Lower leg skin (tissue), 4 donors: ENCODE measurements at regions not wholly inside any gene's neighbourhood (a gene's known extent, or its start where the extent isn't known, plus 50 kb on each side); places are given as distances from the start of the nearest gene placed in this dataset.

Experiments
- DNase-seq, 2 donors: peaks; one replicate each; pipeline ENCODE4 v3.0.0-alpha.2; 2019; ENCODE audit warnings: low spot score in 2 of 2
- H3K4me3 ChIP-seq: fragments of 200-600 bp; sonication (generic); 2 replicates; pipeline ENCODE4 v1.5.1; 2017; ENCODE audit warnings: mild to moderate bottlenecking, low read depth; ENCODE audit not compliant: poor library complexity, severe bottlenecking
- POLR2A ChIP-seq, 2 donors: fragments of 450-650 bp; IDR thresholded peaks; one replicate each; pipeline ENCODE4 v1.6.1; 2016 to 2017; ENCODE audit warnings: antibody characterized with exemption in 2 of 2, mild to moderate bottlenecking in 1 of 2, moderate library complexity in 1 of 2
- WGBS, 2 donors: methylation state at CpG; one replicate each; pipeline ENCODE4 v1.1.5; 2018; 5-methylcytosine and 5-hydroxymethylcytosine counted together
- intact Hi-C: fragments of 100-400 bp; cut with DNase I; formaldehyde crosslinking; loops from one replicate; pipeline ENCODE4 v1.15.0; 2023; ENCODE audit warnings: low total_unique reads
- TF ChIP-seq, protein P1 (sequence below), 3 donors: fragments of 450-650 bp; IDR thresholded peaks; one replicate each; pipeline ENCODE4 v1.5.1; 2016; ENCODE audit warnings: antibody characterized with exemption in 3 of 3, mild to moderate bottlenecking in 3 of 3, moderate library complexity in 2 of 3

DNA sequence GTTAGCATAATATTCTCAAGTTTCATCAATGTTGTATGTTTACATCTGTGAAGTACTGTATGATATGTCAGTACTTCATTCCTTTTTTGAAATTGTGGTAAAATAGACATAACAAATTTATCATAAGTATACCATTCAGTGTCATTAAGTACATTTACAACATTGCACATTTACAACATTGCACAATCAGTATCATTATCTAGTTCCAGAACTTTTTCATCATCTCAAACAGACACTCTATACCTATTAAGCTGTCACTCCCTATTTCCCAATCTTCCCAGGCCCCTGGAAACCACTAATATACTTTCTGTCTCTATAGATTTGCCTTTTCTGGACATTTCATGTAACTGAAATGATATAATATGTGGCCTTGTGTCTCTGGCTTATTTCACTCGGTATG, 75.1 kb upstream of the ATG10 start:
- no peak for DNase-seq
- TF ChIP-seq, protein P1, sequence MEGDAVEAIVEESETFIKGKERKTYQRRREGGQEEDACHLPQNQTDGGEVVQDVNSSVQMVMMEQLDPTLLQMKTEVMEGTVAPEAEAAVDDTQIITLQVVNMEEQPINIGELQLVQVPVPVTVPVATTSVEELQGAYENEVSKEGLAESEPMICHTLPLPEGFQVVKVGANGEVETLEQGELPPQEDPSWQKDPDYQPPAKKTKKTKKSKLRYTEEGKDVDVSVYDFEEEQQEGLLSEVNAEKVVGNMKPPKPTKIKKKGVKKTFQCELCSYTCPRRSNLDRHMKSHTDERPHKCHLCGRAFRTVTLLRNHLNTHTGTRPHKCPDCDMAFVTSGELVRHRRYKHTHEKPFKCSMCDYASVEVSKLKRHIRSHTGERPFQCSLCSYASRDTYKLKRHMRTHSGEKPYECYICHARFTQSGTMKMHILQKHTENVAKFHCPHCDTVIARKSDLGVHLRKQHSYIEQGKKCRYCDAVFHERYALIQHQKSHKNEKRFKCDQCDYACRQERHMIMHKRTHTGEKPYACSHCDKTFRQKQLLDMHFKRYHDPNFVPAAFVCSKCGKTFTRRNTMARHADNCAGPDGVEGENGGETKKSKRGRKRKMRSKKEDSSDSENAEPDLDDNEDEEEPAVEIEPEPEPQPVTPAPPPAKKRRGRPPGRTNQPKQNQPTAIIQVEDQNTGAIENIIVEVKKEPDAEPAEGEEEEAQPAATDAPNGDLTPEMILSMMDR (IDR thresholded peaks at IDR 0.05) = no peak
- no peak for TF ChIP-seq POLR2A (IDR thresholded peaks at IDR 0.05)
- no peak overlapping the region for H3K4me3 ChIP-seq
- WGBS, 2 donors = 96 to 100% methylated on average over 1 of the region's 1 CpG
- intact Hi-C loops = no loop called here

DNA sequence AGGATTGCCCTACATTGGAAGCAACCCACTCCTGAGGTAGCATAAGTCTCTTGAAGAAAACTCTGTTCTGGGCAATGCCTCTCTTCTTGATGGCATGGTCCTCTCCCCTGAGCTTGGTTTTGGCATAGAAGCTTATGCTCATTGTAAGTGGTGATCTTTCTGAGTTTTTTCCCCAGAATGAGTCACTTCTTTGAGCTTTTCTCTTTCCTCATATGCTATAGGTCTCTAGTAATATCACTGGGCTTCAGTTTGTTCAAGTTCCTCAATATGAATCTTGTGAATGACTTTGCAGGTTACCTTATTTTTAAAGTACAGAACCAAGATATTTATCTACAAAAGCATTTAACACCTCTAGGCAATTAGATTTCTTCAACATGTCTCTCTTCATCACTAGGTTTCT, 76.5 kb upstream of the ATG10 start:
- no peak overlapping the region for H3K4me3 ChIP-seq
- intact Hi-C loops = no loop called here
- no peak for DNase-seq
- TF ChIP-seq, protein P1 (IDR thresholded peaks at IDR 0.05) = no peak
- no peak for TF ChIP-seq POLR2A (IDR thresholded peaks at IDR 0.05)

DNA sequence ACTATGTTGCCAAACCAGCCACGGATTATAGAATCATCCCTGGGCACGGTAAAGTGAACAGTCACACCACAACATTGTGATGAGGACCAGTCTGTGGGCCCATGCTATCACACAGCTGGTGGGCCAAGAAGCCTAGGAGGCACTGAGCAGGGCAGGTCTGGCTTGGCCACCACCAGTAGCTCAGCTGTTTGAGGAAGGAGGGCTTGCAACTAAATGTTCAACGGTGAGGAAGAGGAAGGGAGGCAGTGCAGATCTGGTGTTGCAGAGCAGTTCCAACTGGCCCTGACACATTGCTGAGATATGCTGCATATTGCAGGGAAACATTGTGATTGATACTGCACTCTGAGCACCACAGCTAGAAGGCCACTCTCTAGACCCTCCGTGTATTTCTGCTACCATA, 77.9 kb upstream of the ATG10 start:
- TF ChIP-seq, protein P1 (IDR thresholded peaks at IDR 0.05) = no peak
- TF ChIP-seq POLR2A (IDR thresholded peaks at IDR 0.05) = no peak

DNA sequence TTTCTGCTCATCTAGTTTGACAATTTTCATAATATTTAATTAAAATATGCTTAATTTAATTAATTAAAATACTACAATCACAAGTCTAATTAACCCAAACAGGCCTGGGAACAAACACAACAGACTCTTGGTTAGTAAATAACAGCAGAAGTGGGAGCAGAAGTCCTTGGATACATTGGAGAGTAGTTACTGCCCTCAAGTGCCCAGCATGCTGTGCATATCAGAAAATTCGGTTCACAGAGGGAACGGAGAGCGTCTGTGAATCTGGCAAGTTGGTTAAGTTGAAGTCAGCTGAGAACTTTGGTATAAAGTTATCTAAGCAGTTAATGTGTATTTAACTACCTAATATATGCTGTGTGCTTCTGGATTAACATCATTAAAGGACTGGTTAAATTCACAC, 87.0 kb upstream of the ATG10 start:
- WGBS, 2 donors = 60 to 73% methylated on average over 3 of the region's 3 CpGs
- H3K4me3 ChIP-seq = no peak overlapping the region
- TF ChIP-seq, protein P1 (IDR thresholded peaks at IDR 0.05) = no peak
- TF ChIP-seq POLR2A (IDR thresholded peaks at IDR 0.05) = no peak
- intact Hi-C loops = no loop called here
- DNase-seq = no peak

More for the DNA sequence above, 77.9 kb upstream of the ATG10 start:
- H3K4me3 ChIP-seq = no peak overlapping the region
- intact Hi-C loops = no loop called here
- 83 to 90% methylated on average over 4 of the region's 4 CpGs for WGBS, 2 donors
- no peak for DNase-seq

DNA sequence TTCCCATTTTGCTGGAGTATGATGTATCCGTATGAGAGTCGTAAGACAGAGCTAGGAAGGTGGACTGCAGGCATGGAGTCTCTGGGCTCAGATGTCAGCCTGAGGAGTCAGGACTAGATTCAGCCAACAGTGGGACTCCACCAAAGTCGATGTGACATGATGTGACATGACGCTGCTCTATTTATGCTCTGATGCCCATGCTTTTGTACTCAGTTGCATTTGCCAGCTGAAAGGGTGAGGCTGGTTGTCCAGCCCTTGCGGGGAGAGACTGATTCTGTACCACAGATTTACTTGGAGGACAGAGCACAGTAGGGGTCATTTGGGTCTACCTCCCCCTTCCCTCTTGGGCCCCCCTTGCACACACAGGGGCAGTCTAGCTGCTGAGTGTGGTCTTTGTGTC, 88.5 kb upstream of the ATG10 start:
- no peak overlapping the region for H3K4me3 ChIP-seq
- DNase-seq = no peak
- intact Hi-C loops = no loop called here
- 90 to 92% methylated on average over 5 of the region's 5 CpGs for WGBS, 2 donors
- TF ChIP-seq POLR2A (IDR thresholded peaks at IDR 0.05) = no peak
- TF ChIP-seq, protein P1 (IDR thresholded peaks at IDR 0.05) = no peak

DNA sequence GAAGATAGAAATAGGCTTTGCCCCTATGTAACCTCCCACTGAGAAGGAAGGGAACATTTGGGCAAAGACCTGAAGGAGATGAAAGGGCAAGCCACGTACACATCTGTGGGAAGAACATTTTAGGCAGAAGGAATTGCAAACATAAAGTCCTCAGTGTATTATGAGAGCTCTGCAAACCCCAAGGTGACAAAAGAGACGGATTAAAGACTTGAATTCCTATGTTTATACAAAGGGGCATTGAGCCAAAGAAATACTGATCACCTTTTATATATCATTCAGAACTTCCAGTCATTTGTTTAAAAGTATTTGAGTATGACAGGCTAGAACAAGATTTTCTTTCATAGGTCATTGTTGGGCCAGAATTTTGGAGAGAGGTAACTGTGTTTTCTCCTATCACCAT, 90.2 kb upstream of the ATG10 start:
- WGBS, 2 donors = 51 to 73% methylated on average over 2 of the region's 2 CpGs
- H3K4me3 ChIP-seq = no peak overlapping the region
- no peak for DNase-seq
- TF ChIP-seq, protein P1 (IDR thresholded peaks at IDR 0.05) = no peak
- TF ChIP-seq POLR2A (IDR thresholded peaks at IDR 0.05) = no peak
- intact Hi-C loops = no loop called here
